ENCODE measurements at regions not wholly inside any gene's neighbourhood (a gene's known extent, or its start where the extent isn't known, plus 50 kb on each side); places are given as distances from the start of the nearest gene placed in this dataset.

DNA sequence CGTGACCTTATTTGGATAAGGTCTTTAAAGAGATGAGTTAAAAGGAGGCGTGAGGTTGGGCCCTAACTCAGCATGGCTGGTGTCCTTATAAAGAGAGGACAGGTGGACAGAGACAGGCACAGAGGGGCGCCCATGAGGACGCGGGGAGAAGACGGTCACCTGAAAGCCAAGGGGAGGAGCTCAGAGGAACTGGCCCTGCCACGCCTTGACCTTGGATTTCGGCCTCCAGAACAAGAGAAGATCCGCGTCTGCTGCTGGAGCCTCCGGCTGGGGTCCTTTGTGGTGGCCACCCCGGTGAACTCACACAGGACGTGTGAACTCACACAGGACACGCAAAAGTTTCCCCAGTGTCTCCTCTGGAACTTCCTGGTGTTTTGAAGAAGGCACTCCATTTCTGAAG lies 122.7 kb downstream of the SIK1 start:
- no peak for TF ChIP-seq POLR2A (IDR thresholded peaks at IDR 0.05)
- TF ChIP-seq, protein P1, sequence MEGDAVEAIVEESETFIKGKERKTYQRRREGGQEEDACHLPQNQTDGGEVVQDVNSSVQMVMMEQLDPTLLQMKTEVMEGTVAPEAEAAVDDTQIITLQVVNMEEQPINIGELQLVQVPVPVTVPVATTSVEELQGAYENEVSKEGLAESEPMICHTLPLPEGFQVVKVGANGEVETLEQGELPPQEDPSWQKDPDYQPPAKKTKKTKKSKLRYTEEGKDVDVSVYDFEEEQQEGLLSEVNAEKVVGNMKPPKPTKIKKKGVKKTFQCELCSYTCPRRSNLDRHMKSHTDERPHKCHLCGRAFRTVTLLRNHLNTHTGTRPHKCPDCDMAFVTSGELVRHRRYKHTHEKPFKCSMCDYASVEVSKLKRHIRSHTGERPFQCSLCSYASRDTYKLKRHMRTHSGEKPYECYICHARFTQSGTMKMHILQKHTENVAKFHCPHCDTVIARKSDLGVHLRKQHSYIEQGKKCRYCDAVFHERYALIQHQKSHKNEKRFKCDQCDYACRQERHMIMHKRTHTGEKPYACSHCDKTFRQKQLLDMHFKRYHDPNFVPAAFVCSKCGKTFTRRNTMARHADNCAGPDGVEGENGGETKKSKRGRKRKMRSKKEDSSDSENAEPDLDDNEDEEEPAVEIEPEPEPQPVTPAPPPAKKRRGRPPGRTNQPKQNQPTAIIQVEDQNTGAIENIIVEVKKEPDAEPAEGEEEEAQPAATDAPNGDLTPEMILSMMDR (IDR thresholded peaks at IDR 0.05), result no peak
- H3K27ac ChIP-seq, result no peak overlapping the region
- no peaks in the 10 kb centered on the region for H3K27me3 ChIP-seq
- DNase-seq, result no peak
- no peaks in the 10 kb centered on the region for H3K9me3 ChIP-seq
- H3K4me1 ChIP-seq, result peaks cover 0 to 5% (median 0%) of the 10 kb centered on the region in 4 donors
- no peak overlapping the region for H3K4me3 ChIP-seq
- H3K36me3 ChIP-seq, result no peaks in the 10 kb centered on the region

DNA sequence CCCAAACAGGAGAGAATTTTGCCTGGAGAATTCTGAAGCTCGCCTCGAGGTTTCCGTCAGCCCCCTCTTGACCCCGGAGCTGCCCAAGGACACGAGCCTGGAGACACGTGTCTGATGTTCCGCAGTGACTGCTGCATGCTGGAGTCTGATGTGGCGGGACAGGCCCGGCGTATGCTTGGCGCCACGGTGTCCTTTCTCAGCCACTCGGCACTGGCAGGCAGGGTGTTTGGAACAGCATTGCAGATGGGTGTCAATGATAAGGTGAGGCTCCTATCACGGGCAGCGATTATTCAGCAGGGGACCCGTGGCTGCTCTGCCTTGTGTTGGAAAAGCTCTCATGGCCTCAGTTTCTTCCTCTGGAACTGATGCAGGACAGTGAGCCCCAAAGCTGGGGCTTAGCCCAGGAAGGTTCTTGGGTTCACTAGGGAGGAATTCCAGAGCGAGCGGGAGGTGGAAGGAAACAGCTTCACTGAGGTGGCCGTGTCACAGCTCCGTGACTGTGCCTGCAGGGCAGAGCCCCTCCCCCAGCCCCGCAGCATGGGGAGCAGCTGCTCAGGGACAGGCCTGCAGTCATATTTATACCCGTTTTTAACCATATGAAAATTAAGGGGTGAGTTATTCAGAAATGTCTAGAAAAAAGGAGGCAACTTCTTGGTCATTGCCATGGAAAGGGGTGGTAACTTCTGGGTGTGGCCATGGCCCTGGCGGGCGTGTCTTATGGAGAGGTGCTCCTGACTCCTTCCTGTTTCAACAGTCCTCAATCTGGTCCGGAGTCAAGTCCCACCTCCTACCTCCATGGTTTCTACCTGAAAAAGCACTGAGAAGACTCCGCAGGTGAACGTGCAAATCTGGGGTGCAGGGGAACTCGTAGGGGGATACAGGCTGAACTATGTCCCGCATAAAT lies 123.4 kb downstream of the SIK1 start:
- peaks cover 0 to 5% (median 0%) of the 10 kb centered on the region in 4 donors for H3K4me1 ChIP-seq
- no peak for TF ChIP-seq POLR2A (IDR thresholded peaks at IDR 0.05)
- TF ChIP-seq, protein P1 (IDR thresholded peaks at IDR 0.05), result no peak
- no peak for DNase-seq
- H3K9me3 ChIP-seq, result no peaks in the 10 kb centered on the region
- no peaks in the 10 kb centered on the region for H3K27me3 ChIP-seq
- no peak overlapping the region for H3K4me3 ChIP-seq
- no peaks in the 10 kb centered on the region for H3K36me3 ChIP-seq
- no peak overlapping the region for H3K27ac ChIP-seq

DNA sequence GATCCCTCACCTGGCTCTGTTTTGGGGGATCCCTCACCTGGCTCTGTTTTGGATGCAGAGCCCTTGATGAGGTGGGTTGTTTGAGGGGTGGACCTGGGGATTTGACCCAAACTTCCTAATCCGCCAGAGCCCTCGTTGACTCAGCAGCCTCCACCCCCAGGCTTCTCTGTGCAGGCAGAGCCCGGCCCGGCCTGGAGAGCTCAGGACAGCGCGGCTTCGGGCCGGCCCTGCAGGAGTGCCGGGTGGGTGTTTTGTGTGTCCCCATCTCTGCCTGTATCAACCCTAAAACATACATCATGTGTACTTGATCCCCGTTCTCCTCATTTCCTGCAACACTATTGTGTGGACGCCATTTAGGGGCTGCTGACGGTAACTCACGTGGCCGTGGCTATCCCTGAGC lies 124.2 kb downstream of the SIK1 start:
- no peak for DNase-seq
- Histone ChIP-seq H3K36me3 (no peaks in the 10 kb centered on the region), H3K27ac (no peak overlapping the region), H3K4me1 (peaks cover 0 to 4% (median 0%) of the 10 kb centered on the region in 4 donors), H3K4me3 (no peak overlapping the region), H3K9me3 (no peaks in the 10 kb centered on the region), H3K27me3 (no peaks in the 10 kb centered on the region)
- TF ChIP-seq, protein P1 (IDR thresholded peaks at IDR 0.05), result no peak
- no peak for TF ChIP-seq POLR2A (IDR thresholded peaks at IDR 0.05)

DNA sequence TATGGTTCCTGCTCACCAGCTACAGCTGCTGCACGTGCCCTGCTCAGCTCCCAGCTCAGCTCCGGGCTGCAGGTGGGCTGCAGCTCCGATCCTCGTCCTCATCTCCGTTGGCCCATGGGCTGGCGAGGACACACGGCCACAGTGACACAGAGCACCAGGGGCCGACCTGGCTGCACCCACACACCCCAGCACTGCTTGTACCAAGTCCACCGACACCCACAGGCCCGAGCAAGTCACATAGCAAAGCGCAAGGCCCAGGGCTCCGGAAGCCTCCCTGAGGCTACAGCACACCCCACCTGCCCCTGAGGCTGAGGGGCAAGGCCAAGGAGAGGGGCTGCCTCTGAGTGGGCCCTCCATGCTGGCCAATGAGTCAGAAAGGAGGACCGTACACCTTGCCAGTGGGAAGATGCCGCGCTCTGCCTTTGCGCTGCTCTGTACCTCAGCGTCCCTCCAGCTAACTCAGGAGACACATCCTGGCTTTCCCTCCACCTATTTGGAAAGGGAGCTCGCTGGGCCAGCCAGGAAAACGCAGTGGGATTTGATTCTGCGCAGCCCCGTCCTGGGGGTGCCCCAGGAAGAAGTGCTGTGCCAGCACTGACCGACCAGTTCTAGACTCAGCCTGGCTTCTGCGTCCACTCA lies 124.8 kb downstream of the SIK1 start:
- no peak overlapping the region for H3K27ac ChIP-seq
- no peaks in the 10 kb centered on the region for H3K4me1 ChIP-seq
- no peaks in the 10 kb centered on the region for H3K9me3 ChIP-seq
- no peaks in the 10 kb centered on the region for H3K27me3 ChIP-seq
- H3K4me3 ChIP-seq, result no peak overlapping the region
- no peaks in the 10 kb centered on the region for H3K36me3 ChIP-seq
- TF ChIP-seq, protein P1 (IDR thresholded peaks at IDR 0.05), result no peak
- no peak for TF ChIP-seq POLR2A (IDR thresholded peaks at IDR 0.05)
- DNase-seq, result no peak

DNA sequence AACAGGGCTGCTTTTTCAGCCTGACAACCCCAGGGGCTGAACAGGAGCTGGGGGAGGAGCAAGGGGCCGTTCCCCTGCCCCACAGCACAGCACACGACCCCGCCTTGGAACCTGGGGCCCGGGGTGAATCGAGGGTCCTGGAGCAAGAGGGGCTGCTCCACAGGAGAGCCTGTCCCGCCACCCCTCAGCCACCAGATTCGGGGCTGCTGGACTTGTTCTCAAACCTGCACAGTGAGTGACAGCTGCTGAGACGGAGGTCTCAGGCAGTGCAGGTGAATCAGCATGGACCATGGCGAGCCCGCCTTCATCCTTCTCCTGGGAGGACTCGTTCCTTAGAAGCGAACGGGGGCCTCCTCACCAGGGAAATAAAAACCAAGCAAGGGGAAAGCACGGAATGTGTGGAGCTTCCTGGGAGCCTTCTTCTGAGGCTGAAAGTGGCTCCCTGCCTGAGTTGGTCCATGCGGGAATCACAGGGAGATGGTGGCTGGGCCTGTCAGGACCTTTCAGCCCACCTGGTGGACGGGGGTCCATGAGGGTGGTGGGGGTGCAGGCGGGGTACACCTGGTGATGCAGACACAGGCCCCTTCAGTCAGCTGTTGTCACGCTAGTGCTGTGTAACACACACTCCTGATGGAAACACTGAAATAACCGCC lies 125.4 kb downstream of the SIK1 start:
- Histone ChIP-seq H3K36me3 (no peaks in the 10 kb centered on the region), H3K4me1 (no peaks in the 10 kb centered on the region), H3K4me3 (no peak overlapping the region), H3K9me3 (no peaks in the 10 kb centered on the region), H3K27me3 (no peaks in the 10 kb centered on the region), H3K27ac (no peak overlapping the region)
- TF ChIP-seq POLR2A (IDR thresholded peaks at IDR 0.05), result no peak
- TF ChIP-seq, protein P1 (IDR thresholded peaks at IDR 0.05), result no peak
- no peak for DNase-seq
